ENCODE measurements at regions not wholly inside any gene's neighbourhood (a gene's known extent, or its start where the extent isn't known, plus 50 kb on each side); places are given as distances from the start of the nearest gene placed in this dataset.

- TF ChIP-seq CTCF (conservative IDR thresholded peaks at IDR 0.05) (no peak), EZH2 (IDR thresholded peaks at IDR 0.05; ENCODE audit: low read depth) (no peak)
Measured at GRCh38 chr1:220366269-220366668, 94.0 kb upstream of the RAB3GAP2 start.

All from PC-9 (cell line).